ENCODE measurements at regions not wholly inside any gene's neighbourhood (a gene's known extent, or its start where the extent isn't known, plus 50 kb on each side); places are given as distances from the start of the nearest gene placed in this dataset.

- BruUV-seq (replicated peaks) = no TSS peak
- Histone ChIP-seq H3K36me3 (ENCODE audit: control insufficient read depth in 1 of 2, insufficient read depth in 2 of 2, low read length in 2 of 2) (no peaks in the 10 kb centered on the region), H2AFZ (ENCODE audit: low read depth, low read length, poor library complexity, severe bottlenecking) (no peak overlapping the region), H3K9ac (ENCODE audit: low read length) (no peak overlapping the region), H3K4me1 (ENCODE audit: control insufficient read depth in 1 of 2, insufficient read depth in 2 of 2, low read length in 2 of 2) (no peaks in the 10 kb centered on the region), H3K79me2 (ENCODE audit: insufficient read depth, low read length) (no peaks in the 10 kb centered on the region), H3K9me3 (ENCODE audit: control insufficient read depth in 1 of 2, insufficient read depth in 1 of 2, low read depth in 1 of 2, low read length in 2 of 2) (no peaks in the 10 kb centered on the region), H3K27ac (ENCODE audit: low read depth, low read length) (no peak overlapping the region), H3K9me2 (ENCODE audit: insufficient read depth) (no peaks in the 10 kb centered on the region), H3K4me3 (replicated peaks in 1 of 2; ENCODE audit: low read depth in 1 of 2, low read length in 2 of 2) (no peak overlapping the region), H4K20me1 (ENCODE audit: insufficient read depth) (no peaks in the 10 kb centered on the region), H3K4me2 (ENCODE audit: low read length) (no peak overlapping the region), H3K27me3 (ENCODE audit: insufficient read depth, low read length) (peaks cover 12% of the 10 kb centered on the region; the same call in 1 of the 2 replicates)
- no peak for DNase-seq (ENCODE audit: low read depth, low spot score)
- ChIA-PET POLR2A (no interaction called here), CTCF (no interaction called here), RAD21 (ENCODE audit: low non-redundant PET in 1 of 2, low total read pairs in 2 of 2, uncharacterized antibody in 2 of 2, unreplicated experiment in 2 of 2) (no interaction called here)
- no peak for ATAC-seq
- TF ChIP-seq EZH2 (IDR thresholded peaks at IDR 0.05) (no peak), JUND (IDR thresholded peaks at IDR 0.05) (no peak), ATF3 (IDR thresholded peaks at IDR 0.05) (no peak), SIN3A (IDR thresholded peaks at IDR 0.05; ENCODE audit: low read depth) (no peak), SRF (IDR thresholded peaks at IDR 0.05; ENCODE audit: low read depth) (no peak), CTCF (IDR thresholded peaks at IDR 0.05 in 2 of 3, conservative IDR thresholded peaks at IDR 0.05 in 1 of 3; ENCODE audit: borderline replicate concordance in 1 of 3, insufficient read depth in 1 of 3, low read depth in 2 of 3, low read length in 2 of 3) (no peak), EZH2phosphoT487 (IDR thresholded peaks at IDR 0.05; ENCODE audit: borderline replicate concordance) (no peak), ELF1 (IDR thresholded peaks at IDR 0.05; ENCODE audit: borderline replicate concordance, low read depth) (no peak), MAX (IDR thresholded peaks at IDR 0.05) (no peak)
- intact Hi-C loops (cut with micrococcal nuclease) = no loop called here
Observed at GRCh38 chr22:49402169-49402568, 425.5 kb downstream of the BRD1 start.
